Heart right ventricle (tissue), 16 donors: ENCODE measurements at regions not wholly inside any gene's neighbourhood (a gene's known extent, or its start where the extent isn't known, plus 50 kb on each side); places are given as distances from the start of the nearest gene placed in this dataset.

Source experiments
- ATAC-seq, 8 donors: fragments of 200-7000 bp; cut with Tn5 transposase; one replicate each; pipeline ENCODE4 v1.9.1; 2020; ENCODE audit warnings: mild to moderate bottlenecking in 8 of 8, moderate library complexity in 8 of 8, moderate number of reproducible peaks in 1 of 8
- DNase-seq, 2 donors: peaks; one replicate each; pipeline ENCODE4 v3.0.0-alpha.2; 2020
- H3K27ac ChIP-seq, 10 donors: fragments of 200-600 bp; sonication (generic) in 2 of 10; one replicate each; pipeline versions ENCODE4 v1.5.0 to v1.8.0; 2020 to 2022; ENCODE audit warnings: mild to moderate bottlenecking in 3 of 10
- H3K27me3 ChIP-seq, 7 donors: fragments of 200-600 bp; one replicate each; pipeline ENCODE4 v1.8.0; 2021 to 2022; ENCODE audit warnings: mild to moderate bottlenecking in 2 of 7
- H3K36me3 ChIP-seq, 9 donors: fragments of 200-600 bp; sonication (generic) in 1 of 9; one replicate each; pipeline versions ENCODE4 v1.5.0 to v1.8.0; 2020 to 2022; ENCODE audit warnings: mild to moderate bottlenecking in 2 of 9
- H3K4me1 ChIP-seq, 9 donors: fragments of 200-600 bp; sonication (generic) in 1 of 9; one replicate each; pipeline versions ENCODE4 v1.5.0 to v1.8.0; 2020 to 2022; ENCODE audit warnings: mild to moderate bottlenecking in 4 of 9
- H3K4me3 ChIP-seq, 10 donors: fragments of 200-600 bp; sonication (generic) in 2 of 10; one replicate each; pipeline versions ENCODE4 v1.5.0 to v1.8.0; 2020 to 2022; ENCODE audit warnings: mild to moderate bottlenecking in 7 of 10, moderate library complexity in 2 of 10
- H3K9me3 ChIP-seq, 11 donors: fragments of 200-600 bp in 10 of 11; sonication (generic) in 2 of 11; one replicate each; pipeline versions ENCODE4 v1.5.0 to v1.8.0; 2013 to 2022; ENCODE audit warnings: mild to moderate bottlenecking in 2 of 11, control low read depth in 1 of 11, moderate library complexity in 1 of 11
- WGBS, 2 donors: extraction: QIAGEN DNeasy Blood & Tissue Kit; methylation state at CpG; one replicate each; pipeline ENCODE4 v1.1.7; 2013; ENCODE audit warnings: inconsistent platforms in 1 of 2; 5-methylcytosine and 5-hydroxymethylcytosine counted together
- intact Hi-C, 10 donors: fragments of 100-400 bp; cut with DNase I; formaldehyde crosslinking; loops; one replicate each; pipeline versions ENCODE4 v1.11.1 to v1.14.2; 2022
- TF ChIP-seq, protein P1 (sequence below), 9 donors: fragments of 200-600 bp; sonication (generic) in 2 of 9; IDR thresholded peaks; one replicate each; pipeline versions ENCODE4 v1.5.0 to v1.8.0; 2021 to 2022; ENCODE audit warnings: antibody characterized with exemption in 9 of 9, mild to moderate bottlenecking in 5 of 9, moderate library complexity in 1 of 9
- donor health status: Arrhythmogenic right ventricular cardiomyopathy.
- donor health status: ischemic (EF 13 %, LVEDD 7.1; RV severe dilation, severe dysfunction).
- donor health status: healthy with polysubstance abuse.
- donor health status: DM: no; HTN: yes; CAD: no.
- donor health status: DM: no; HTN: no; CAD: no.
- donor health status: ischemic (EF 25% LVEDD 6.9; RV normal size, moderate dysfunction).
- donor health status: ischemic (EF 25% LVEDD 5.7; RV mildly dilated, moderate dysfunction).
- donor health status: healthy.
- donor health status: DM: yes; HTN: yes; CAD: no.
- donor health status: Ischemic cardiomyopathy.
- donor health status: ischemic (EF 35%, LVEDD 5.7; RV mildly dilated, moderate dysfunction).
- donor health status: nonischemic (EF 11% LVEDD 7.7; RV severe dilation, severe dysfunction).
- donor health status: DM: yes; HTN: yes; CAD: no.
- donor health status: PGD.
- donor health status: ischemic (EF 29% LVEDD 5.4; RV normal size, mild dysfunction).
- donor health status: nonischemic (EF 23%, LVEDD 6.1; RV moderate dilation, normal function).

DNA sequence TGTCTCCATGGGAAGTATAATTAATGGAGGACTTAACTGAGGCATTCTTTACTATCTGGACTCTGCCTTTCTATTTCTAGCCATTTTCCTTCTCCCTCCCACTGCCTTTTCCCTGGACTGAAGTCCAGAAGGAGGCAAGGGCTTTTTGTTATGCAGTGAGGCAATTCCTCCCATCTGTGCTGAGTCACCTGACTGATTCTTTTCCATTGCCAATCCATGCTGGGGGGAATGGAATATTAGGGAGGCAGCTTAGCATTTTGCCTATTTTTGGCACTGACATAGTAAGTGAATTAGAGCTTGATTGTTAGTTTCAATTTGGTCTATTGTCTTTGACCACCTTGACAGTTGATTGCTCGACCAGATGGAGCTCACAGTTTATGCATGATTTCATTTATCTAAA, 1000.6 kb upstream of the PRMT6 start:
- peak; percentile 26 to 90 (median 86) for ATAC-seq
- WGBS, 2 donors = 41 to 62% methylated on average over 1 of the region's 1 CpG
- Histone ChIP-seq H3K27ac (peak overlapping the region in 6 of 10 donors; percentile 22 to 53 (median 34)), H3K36me3 (no peaks in the 10 kb centered on the region), H3K27me3 (no peaks in the 10 kb centered on the region), H3K4me3 (no peak overlapping the region), H3K4me1 (peaks cover 0 to 5% (median 0%) of the 10 kb centered on the region in 9 donors), H3K9me3 (no peaks in the 10 kb centered on the region)
- intact Hi-C loops = no loop called here
- TF ChIP-seq, protein P1, sequence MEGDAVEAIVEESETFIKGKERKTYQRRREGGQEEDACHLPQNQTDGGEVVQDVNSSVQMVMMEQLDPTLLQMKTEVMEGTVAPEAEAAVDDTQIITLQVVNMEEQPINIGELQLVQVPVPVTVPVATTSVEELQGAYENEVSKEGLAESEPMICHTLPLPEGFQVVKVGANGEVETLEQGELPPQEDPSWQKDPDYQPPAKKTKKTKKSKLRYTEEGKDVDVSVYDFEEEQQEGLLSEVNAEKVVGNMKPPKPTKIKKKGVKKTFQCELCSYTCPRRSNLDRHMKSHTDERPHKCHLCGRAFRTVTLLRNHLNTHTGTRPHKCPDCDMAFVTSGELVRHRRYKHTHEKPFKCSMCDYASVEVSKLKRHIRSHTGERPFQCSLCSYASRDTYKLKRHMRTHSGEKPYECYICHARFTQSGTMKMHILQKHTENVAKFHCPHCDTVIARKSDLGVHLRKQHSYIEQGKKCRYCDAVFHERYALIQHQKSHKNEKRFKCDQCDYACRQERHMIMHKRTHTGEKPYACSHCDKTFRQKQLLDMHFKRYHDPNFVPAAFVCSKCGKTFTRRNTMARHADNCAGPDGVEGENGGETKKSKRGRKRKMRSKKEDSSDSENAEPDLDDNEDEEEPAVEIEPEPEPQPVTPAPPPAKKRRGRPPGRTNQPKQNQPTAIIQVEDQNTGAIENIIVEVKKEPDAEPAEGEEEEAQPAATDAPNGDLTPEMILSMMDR (IDR thresholded peaks at IDR 0.05) = no peak
- DNase-seq = peak in 1 of 2 donors; percentile 6

DNA sequence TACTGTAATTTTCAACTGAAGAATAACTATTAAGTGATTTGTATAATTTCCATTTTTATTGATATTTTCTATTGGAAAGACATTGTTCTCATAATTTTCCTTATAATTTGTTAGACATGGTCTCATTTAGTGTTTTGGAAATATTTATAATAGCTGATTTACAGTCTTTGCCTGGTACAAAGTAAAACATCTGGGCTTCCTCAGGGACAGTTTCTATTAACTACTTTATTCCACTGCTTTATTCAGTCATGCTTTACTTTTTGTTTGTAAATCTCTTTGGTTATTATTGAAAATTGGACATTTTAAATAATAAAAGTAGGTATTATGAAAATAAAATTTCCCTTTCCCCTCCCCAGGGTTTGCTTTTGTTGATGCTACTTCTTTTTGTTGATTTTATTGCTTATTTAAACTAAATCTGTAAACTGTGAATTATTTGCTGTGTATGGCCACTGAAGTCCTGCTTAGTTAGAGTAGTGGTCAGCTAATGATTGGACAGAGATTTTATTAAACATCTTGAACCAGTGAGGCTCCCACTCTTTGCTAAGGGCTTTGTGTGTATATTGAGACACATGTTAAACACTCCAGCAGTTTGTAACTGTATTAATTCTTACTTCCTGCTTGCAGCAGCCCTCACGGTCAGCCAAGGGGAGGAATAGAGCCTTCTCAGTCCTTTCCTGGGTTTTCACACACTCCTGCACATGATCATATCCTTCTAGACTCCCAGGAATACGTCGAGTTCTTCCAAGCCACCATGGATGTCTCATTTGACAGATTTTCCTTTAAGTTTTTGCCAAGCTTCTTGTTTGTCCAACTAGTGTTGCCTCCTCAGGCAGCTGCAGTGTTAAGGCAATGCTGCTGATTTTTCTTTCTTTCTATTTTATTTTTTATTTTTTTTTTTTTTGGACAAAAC, 994.6 kb upstream of the PRMT6 start:
- WGBS, 2 donors = 31 to 38% methylated on average over 3 of the region's 3 CpGs
- peaks cover 0 to 18% (median 3%) of the 10 kb centered on the region in 11 donors for H3K9me3 ChIP-seq
- H3K36me3 ChIP-seq = no peaks in the 10 kb centered on the region
- ATAC-seq (no peak), DNase-seq (no peak)
- no peaks in the 10 kb centered on the region for H3K4me1 ChIP-seq
- intact Hi-C loops = no loop called here
- H3K4me3 ChIP-seq = no peak overlapping the region
- H3K27me3 ChIP-seq = no peaks in the 10 kb centered on the region
- TF ChIP-seq, protein P1 (IDR thresholded peaks at IDR 0.05) = no peak
- H3K27ac ChIP-seq = no peak overlapping the region

- no peaks in the 10 kb centered on the region for H3K4me1 ChIP-seq
- TF ChIP-seq, protein P1 (IDR thresholded peaks at IDR 0.05) = no peak
- H3K36me3 ChIP-seq = no peaks in the 10 kb centered on the region
- no peaks in the 10 kb centered on the region for H3K27me3 ChIP-seq
- WGBS, 2 donors = 95 to 96% methylated on average over 1 of the region's 1 CpG
- H3K27ac ChIP-seq = no peak overlapping the region
- peaks cover 0 to 18% (median 3%) of the 10 kb centered on the region in 11 donors for H3K9me3 ChIP-seq
- ATAC-seq (no peak), DNase-seq (no peak)
- intact Hi-C loops = no loop called here
- H3K4me3 ChIP-seq = no peak overlapping the region
Measured at GRCh38 chr1:106063510-106063909, 993.0 kb upstream of the PRMT6 start.

DNA sequence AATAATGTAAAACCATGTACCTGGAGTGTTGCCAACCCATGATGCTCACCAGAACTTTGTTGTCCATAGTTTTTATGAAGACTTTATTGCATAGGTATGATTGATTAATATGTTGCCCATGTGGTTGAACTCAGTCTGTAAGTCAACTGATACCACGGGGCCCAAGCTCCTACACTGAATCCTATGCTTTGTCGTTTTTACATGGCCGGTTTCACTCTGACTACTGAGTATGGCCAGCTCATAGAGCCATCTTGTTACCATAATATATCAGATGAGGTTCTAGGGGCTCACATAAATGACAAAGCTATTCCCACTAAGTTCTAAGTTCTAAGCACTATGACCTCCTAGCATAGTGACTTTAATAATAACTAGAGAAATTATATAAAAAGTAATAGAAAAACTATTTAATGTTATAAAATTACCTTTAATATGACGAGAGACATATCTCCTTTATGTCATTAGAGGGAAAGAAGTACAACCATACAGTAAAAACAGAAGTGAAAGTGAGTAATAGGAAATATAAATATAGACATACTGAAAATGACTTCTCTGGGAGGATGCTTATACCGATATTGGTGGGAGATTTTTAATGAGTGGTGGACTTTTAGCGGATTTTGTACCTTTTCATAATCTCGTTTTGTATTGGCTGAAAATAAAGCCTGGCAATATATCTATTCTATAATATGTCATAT, 983.4 kb upstream of the PRMT6 start:
- intact Hi-C loops = no loop called here
- 75 to 86% methylated on average over 7 of the region's 7 CpGs for WGBS, 2 donors

More for the DNA sequence above, 983.4 kb upstream of the PRMT6 start:
- TF ChIP-seq, protein P1 (IDR thresholded peaks at IDR 0.05) = no peak
- no peak for ATAC-seq
- Histone ChIP-seq H3K36me3 (no peaks in the 10 kb centered on the region), H3K4me3 (no peak overlapping the region), H3K27me3 (no peaks in the 10 kb centered on the region), H3K27ac (no peak overlapping the region), H3K9me3 (no peaks in the 10 kb centered on the region), H3K4me1 (no peaks in the 10 kb centered on the region)
- no peak for DNase-seq
